Fibroblast of villous mesenchyme (primary cell): ENCODE measurements at regions not wholly inside any gene's neighbourhood (a gene's known extent, or its start where the extent isn't known, plus 50 kb on each side); places are given as distances from the start of the nearest gene placed in this dataset.

Experiments
- DNase-seq: peaks from one replicate; pipeline ENCODE4 v3.0.0-alpha.2; 2010; ENCODE audit warnings: low read depth
- H3K4me3 ChIP-seq: 2 replicates; pipeline ENCODE4 v1.5.1; 2011; ENCODE audit warnings: low read depth, mild to moderate bottlenecking, low read length
- TF ChIP-seq, protein P1 (sequence below): IDR thresholded peaks from 2 replicates; pipeline ENCODE4 v1.5.1; 2012; ENCODE audit warnings: low read depth, mild to moderate bottlenecking, low read length; ENCODE audit not compliant: insufficient read depth

DNA sequence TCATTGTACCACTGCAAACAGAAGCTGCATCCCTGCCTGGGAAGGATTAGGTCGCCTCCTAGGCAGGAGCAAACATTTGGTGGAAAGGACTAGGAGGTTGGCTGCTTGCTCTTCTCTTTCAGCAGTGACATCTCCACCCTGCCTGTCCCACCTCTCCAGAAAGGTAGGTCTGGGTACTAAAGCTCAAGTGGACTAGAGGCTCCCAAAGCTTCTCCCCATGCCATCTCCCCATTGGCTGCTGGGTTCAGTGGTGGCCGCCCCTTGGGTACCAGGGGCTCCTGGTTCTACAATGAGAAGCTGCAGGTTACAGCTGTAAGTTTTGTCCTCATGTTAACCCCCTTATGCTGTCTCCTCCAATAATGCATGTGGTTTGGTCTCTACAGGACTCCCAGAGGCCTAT is 180.7 kb upstream of the MKI67 start:
- TF ChIP-seq, protein P1, sequence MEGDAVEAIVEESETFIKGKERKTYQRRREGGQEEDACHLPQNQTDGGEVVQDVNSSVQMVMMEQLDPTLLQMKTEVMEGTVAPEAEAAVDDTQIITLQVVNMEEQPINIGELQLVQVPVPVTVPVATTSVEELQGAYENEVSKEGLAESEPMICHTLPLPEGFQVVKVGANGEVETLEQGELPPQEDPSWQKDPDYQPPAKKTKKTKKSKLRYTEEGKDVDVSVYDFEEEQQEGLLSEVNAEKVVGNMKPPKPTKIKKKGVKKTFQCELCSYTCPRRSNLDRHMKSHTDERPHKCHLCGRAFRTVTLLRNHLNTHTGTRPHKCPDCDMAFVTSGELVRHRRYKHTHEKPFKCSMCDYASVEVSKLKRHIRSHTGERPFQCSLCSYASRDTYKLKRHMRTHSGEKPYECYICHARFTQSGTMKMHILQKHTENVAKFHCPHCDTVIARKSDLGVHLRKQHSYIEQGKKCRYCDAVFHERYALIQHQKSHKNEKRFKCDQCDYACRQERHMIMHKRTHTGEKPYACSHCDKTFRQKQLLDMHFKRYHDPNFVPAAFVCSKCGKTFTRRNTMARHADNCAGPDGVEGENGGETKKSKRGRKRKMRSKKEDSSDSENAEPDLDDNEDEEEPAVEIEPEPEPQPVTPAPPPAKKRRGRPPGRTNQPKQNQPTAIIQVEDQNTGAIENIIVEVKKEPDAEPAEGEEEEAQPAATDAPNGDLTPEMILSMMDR = no peak
- no peak for DNase-seq
- no peak overlapping the region for H3K4me3 ChIP-seq

GRCh38 chr10:128307820-128308219 is 181.6 kb upstream of the MKI67 start:
- no peak overlapping the region for H3K4me3 ChIP-seq
- TF ChIP-seq, protein P1 = no peak
- DNase-seq = no peak

GRCh38 chr10:128310971-128311658 is 184.9 kb upstream of the MKI67 start:
- DNase-seq = no peak
- H3K4me3 ChIP-seq = no peak overlapping the region
- TF ChIP-seq, protein P1 = no peak

DNA sequence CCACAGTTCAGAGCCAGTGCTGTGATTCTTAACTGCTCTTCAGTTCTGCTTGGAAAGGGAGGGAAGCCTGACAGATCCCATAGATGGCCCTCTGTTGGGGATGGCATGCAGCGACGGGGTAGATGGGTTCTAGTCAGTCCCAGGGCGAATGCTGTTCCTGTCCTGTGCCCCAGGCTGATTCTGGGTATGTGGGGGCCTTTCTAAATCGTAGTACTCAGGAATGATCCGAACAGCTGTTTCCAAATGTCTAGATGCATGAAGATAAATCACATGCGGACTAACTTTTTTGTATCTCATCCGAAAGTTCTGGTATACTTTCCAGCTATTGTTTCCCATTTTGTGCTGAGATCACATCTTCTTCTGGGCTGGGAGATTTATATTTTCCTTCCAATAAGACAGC is 186.0 kb upstream of the MKI67 start:
- TF ChIP-seq, protein P1 = no peak
- DNase-seq = no peak
- H3K4me3 ChIP-seq = no peak overlapping the region

GRCh38 chr10:128314686-128315085 is 188.5 kb upstream of the MKI67 start:
- TF ChIP-seq, protein P1 = no peak
- DNase-seq = no peak

DNA sequence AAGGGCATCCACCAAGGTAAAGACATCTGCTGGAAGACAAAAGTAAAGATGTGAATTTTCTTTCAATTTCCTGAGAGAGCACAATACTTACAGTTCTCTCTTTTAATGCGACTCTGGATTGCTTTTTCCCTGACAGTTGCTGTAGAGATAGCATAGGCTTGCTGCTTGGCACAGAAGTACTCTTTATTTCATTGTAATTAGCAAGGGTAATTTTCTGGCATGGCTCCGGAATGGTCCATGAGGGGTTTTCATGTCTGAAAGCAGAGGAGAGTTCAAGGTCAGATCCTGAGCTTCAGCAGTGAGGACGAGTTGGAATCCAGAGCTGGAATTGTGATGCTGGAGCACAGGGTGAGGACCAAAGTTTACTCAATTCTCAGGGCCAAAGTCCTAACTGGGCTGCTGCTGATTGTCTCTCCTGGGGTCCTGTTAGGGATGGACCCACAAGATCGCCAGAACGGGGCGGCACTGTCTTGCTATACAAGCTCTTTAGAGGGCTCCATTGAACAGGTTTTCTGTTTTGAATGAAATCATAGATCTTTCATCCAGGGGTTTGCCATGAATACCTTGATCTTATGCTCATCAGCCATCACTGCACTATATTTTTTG is 190.0 kb upstream of the MKI67 start:
- TF ChIP-seq, protein P1 = no peak
- H3K4me3 ChIP-seq = no peak overlapping the region
- DNase-seq = no peak

More at GRCh38 chr10:128314686-128315085, 188.5 kb upstream of the MKI67 start:
- H3K4me3 ChIP-seq = no peak overlapping the region
